Muscle of leg (tissue), 3 donors: ENCODE measurements at regions not wholly inside any gene's neighbourhood (a gene's known extent, or its start where the extent isn't known, plus 50 kb on each side); places are given as distances from the start of the nearest gene placed in this dataset.

ENCODE experiments used
- DNase-seq: peaks from one replicate; pipeline ENCODE4 v3.0.0; 2013
- H3K27ac ChIP-seq: one replicate; pipeline ENCODE4 v1.5.1; 2013; ENCODE audit warnings: mild to moderate bottlenecking, low read length, control low read depth
- H3K27me3 ChIP-seq: one replicate; pipeline ENCODE4 v1.6.1; 2013; ENCODE audit warnings: low read length; ENCODE audit not compliant: control insufficient read depth, insufficient read depth
- H3K36me3 ChIP-seq: one replicate; pipeline ENCODE4 v1.6.1; 2013; ENCODE audit warnings: low read length; ENCODE audit not compliant: control insufficient read depth, insufficient read depth
- H3K4me1 ChIP-seq: one replicate; pipeline ENCODE4 v1.6.1; 2013; ENCODE audit warnings: low read length; ENCODE audit not compliant: control insufficient read depth, insufficient read depth
- H3K4me3 ChIP-seq: one replicate; pipeline ENCODE4 v1.5.1; 2013; ENCODE audit warnings: low read length, control low read depth
- H3K9me3 ChIP-seq: replicated peaks from 2 replicates; pipeline ENCODE4 v1.6.1; 2013; ENCODE audit warnings: low read depth, low read length; ENCODE audit not compliant: control insufficient read depth
- WGBS: methylation state at CpG from one replicate; pipeline ENCODE4 v1.1.5; 2013; ENCODE audit warnings: missing lambda C conversion rate; ENCODE audit not compliant: insufficient coverage; 5-methylcytosine and 5-hydroxymethylcytosine counted together

DNA sequence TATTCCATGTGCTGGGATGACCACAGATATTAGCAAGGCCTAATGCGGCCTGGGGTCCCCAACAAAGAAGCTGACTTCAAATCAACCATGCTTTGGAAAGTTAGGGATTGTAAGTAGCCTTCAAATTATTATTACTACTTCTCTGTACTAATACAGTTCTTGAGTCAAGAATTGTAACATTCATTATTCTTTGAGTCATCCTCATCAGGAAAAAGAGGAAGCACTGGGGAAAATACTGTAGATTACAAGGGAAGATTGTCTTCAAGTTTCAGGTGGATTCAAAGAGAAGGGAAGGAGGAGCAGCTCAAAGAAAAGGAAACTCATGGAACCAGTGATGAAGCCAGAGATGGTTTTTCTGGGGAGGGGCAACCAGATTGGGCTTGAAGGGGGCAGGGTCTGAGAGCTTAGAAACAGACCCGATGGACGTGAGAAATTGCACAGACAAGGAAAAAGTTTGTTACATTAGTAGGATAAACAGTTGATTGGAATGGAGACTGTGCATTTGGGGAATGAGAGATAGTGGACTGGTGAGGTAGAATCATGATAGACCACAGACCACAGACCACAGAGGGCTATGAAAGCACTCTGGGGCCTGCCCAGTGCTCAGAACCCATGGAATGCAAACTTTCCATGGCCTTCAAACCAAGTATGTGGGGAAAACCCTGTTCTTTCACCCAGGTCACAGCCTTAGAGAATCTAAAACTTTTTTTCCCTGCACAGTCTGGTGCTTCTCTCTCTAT, 209.9 kb downstream of the ZNF365 start:
- Histone ChIP-seq H3K4me3 (no peak overlapping the region), H3K9me3 (no peaks in the 10 kb centered on the region), H3K4me1 (peaks cover 9% of the 10 kb centered on the region), H3K27me3 (no peaks in the 10 kb centered on the region), H3K36me3 (no peaks in the 10 kb centered on the region), H3K27ac (no peak overlapping the region)
- peak; percentile 16 for DNase-seq
- 89% methylated on average over 2 of the region's 3 CpGs for WGBS

DNA sequence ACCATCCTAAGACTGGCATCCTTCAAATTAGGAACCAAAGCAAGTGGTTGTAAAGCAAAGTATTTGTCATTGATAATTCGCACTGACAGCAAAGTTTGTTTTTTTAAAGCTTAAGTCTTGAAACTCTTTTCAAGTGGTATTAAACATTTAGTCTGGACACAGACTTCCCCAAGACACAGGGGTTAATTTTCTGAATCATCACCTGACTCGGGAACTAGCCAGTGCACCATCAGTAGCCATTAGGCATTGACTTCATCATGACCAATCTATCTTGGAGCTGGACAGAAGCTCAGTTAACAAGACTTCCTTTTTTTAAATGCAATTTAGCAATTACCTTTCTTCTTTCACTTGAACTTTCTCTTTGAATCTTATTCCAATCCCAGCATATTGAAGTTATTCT, 210.6 kb downstream of the ZNF365 start:
- H3K27ac ChIP-seq = no peak overlapping the region
- WGBS = 100% methylated on average over 1 of the region's 2 CpGs

DNA sequence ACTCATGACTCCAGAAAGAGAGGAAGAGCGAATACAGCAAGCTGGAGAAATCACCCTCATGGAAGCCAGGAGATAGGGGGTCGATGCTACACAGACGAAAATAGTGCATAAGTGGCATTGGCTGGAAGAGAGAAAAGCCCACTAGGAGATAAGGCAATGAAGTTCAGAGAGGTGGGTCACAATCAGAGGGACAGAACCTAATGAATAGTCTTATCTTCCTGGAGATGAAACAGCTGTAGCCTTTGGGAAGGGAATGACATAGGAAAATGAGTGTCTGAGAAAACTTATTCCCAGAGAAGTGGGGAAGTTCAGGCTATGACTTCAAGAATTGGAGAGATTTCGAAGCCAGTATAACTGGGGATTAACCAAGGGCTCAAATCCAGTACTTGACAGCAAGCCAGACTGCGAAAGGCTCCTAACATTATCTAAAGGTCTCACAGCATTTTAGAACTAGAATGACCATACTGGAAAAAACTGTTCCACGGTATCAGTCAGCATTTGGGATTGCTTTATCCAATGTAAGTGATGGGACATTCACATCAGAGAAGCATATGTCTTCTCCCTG, 211.1 kb downstream of the ZNF365 start:
- no peaks in the 10 kb centered on the region for H3K9me3 ChIP-seq
- 72% methylated on average over 3 of the region's 6 CpGs for WGBS
- no peak overlapping the region for H3K4me3 ChIP-seq
- H3K27me3 ChIP-seq = no peaks in the 10 kb centered on the region
- H3K4me1 ChIP-seq = peaks cover 9% of the 10 kb centered on the region
- peak; percentile 84 for DNase-seq
- no peaks in the 10 kb centered on the region for H3K36me3 ChIP-seq
- no peak overlapping the region for H3K27ac ChIP-seq

More for the DNA sequence above, 210.6 kb downstream of the ZNF365 start:
- Histone ChIP-seq H3K9me3 (no peaks in the 10 kb centered on the region), H3K27me3 (no peaks in the 10 kb centered on the region), H3K4me3 (no peak overlapping the region), H3K4me1 (peaks cover 9% of the 10 kb centered on the region), H3K36me3 (no peaks in the 10 kb centered on the region)
- DNase-seq = no peak

DNA sequence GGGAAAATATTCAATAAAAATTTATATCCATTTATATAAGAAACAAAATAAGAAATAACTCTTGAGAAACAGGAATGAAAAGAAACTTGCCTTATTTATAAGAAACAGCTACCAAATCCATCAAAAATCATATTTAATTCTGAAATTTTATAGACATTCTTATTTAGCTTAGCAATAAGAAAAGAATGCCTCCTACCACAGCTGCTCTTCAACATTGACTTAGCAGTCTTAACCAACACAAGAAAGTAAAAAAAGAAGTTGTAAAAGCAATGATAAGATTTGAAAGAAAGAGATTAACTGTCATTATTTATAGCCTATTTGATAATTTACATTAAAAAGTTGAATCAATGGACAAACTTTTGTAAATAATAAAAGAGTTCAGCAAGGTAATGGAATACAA, 212.8 kb downstream of the ZNF365 start:
- H3K27me3 ChIP-seq = no peaks in the 10 kb centered on the region
- no peak overlapping the region for H3K4me3 ChIP-seq
- no peaks in the 10 kb centered on the region for H3K36me3 ChIP-seq
- no peak overlapping the region for H3K27ac ChIP-seq
- no peak for DNase-seq
- H3K4me1 ChIP-seq = peaks cover 9% of the 10 kb centered on the region
- H3K9me3 ChIP-seq = no peaks in the 10 kb centered on the region

DNA sequence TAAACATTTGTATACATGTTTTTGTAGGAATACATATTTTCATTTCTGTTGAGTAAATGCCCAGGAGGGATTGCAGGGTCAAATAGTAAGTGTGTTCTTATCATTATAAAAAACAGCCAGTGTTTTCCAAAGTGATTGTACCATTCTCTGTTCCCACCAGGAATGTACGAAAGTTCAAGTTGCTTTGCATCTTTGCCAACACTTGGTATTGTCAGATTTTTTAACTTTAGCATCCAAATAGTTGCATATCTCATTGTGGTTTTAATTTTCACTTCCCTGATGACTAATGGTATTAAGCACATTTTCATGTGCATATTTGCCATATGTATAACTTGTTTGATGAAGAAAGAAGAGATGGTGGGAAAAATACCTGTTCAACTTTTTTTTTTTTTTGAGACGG, 213.9 kb downstream of the ZNF365 start:
- no peaks in the 10 kb centered on the region for H3K9me3 ChIP-seq
- no peak overlapping the region for H3K4me3 ChIP-seq
- H3K27ac ChIP-seq = no peak overlapping the region
- no peaks in the 10 kb centered on the region for H3K36me3 ChIP-seq
- no CpG with 5 or more reads among the region's 2 CpGs for WGBS
- peaks cover 4% of the 10 kb centered on the region for H3K4me1 ChIP-seq
- H3K27me3 ChIP-seq = no peaks in the 10 kb centered on the region
- no peak for DNase-seq

DNA sequence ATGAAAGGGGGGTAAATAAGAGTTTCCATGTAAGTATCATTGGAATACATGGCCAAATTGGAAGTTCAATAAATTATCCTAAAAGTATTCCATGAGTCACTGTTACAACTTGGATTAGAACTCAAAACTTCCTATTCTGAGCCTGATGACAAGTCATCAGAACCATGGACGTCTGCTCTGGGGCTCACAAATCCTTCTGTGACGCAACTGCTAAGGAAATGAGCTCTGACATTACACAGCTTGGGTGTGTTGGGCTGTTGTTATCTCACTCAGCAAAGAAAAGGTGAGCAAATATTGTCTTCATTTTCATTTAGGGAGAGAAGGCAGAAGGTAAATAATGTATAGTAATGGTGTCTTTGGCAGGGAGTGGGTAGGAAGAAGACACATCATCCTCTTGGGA, 214.8 kb upstream of the ADO start:
- no peak for DNase-seq
- WGBS = 83% methylated on average over 1 of the region's 2 CpGs
- Histone ChIP-seq H3K9me3 (no peaks in the 10 kb centered on the region), H3K4me3 (no peak overlapping the region), H3K27ac (no peak overlapping the region), H3K27me3 (no peaks in the 10 kb centered on the region), H3K36me3 (no peaks in the 10 kb centered on the region), H3K4me1 (no peaks in the 10 kb centered on the region)

DNA sequence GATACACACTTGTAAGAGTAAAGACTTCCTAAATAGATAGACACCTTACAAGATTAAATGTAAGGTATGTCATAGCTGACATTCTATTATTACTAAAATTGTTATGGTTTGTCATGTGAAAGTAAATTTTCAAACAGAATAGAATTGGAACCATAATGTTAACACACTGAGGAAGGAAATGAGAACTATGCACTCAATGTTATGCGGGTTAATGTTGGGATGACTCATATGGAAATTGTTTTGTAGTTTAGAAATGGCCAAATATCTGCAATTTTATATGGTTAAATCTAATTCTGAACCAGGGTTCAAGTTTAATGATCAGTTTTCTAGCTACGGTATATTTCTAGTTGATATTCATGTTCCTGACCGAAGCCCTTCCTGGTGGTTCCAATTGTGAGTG, 214.2 kb upstream of the ADO start:
- Histone ChIP-seq H3K27me3 (no peaks in the 10 kb centered on the region), H3K9me3 (no peaks in the 10 kb centered on the region), H3K4me1 (no peaks in the 10 kb centered on the region), H3K36me3 (no peaks in the 10 kb centered on the region), H3K27ac (no peak overlapping the region), H3K4me3 (no peak overlapping the region)
- WGBS = 100% methylated on average over 2 of the region's 3 CpGs
- no peak for DNase-seq

DNA sequence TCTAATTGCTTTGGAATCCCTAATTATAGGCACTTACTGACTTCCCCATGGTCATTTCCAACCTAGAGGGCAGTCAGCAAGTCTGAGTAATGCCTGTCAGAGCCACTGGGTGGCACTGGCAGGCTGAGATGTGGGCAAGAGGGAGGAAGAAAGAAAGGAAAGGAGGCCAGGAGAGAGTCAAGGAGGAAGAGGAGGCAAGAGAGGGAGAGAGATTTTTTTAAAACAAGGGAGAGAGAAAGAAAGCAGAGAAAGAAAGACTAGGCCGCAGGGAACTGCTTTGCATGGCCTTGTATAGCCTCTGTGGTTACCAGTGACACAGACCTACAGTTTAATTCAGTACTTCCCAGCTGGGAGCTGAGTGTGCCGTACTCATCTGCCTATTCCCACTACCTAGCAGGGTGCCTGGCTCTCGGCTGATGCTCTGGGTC, 210.4 kb upstream of the ADO start:
- no peaks in the 10 kb centered on the region for H3K9me3 ChIP-seq
- 60% methylated on average over 1 of the region's 3 CpGs for WGBS
- DNase-seq = peak; percentile 72

DNA sequence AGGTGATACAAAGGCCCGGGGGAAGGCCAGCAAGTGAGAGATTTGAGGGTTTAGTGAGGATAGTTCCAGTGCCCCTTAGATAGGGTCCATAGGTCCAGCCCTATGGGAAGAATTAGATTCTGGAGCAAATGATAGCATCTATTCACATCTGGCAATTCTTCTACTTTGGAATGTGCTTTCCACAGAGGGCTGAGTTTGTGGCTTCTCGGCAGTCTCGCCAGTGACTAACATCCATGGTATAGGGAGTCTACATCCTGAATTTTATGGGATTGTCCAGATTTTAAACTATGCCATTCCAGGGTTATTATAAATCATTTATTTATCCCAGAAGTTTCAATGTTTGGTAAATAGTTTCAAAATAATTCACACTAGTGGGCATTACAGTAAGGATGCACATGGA, 207.3 kb upstream of the ADO start:
- H3K36me3 ChIP-seq = no peaks in the 10 kb centered on the region
- WGBS = 100% methylated on average over 1 of the region's 3 CpGs
- no peak for DNase-seq
- no peak overlapping the region for H3K4me3 ChIP-seq
- H3K27me3 ChIP-seq = no peaks in the 10 kb centered on the region
- no peak overlapping the region for H3K27ac ChIP-seq
- H3K4me1 ChIP-seq = no peaks in the 10 kb centered on the region
- H3K9me3 ChIP-seq = no peaks in the 10 kb centered on the region

More for the DNA sequence above, 210.4 kb upstream of the ADO start:
- no peak overlapping the region for H3K4me3 ChIP-seq
- no peaks in the 10 kb centered on the region for H3K4me1 ChIP-seq
- H3K27ac ChIP-seq = no peak overlapping the region
- H3K27me3 ChIP-seq = no peaks in the 10 kb centered on the region
- H3K36me3 ChIP-seq = no peaks in the 10 kb centered on the region

DNA sequence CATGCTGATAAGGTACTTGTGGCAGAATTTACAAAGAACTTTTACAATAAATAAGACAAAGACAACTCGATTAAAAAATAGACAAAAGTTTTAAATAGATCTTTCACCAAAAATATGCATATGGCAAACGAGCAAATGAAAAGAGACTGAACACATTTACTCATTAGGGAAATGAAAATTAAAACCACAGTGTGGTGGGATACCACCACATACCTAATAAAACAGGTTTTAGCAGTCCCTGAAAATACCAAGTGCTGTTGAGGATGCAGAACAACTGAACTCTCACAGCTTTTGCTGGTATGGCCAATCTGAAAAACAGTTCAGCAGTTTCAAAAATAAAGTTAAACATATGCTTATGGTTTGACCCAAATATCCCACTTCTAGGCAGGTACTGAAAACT, 205.4 kb upstream of the ADO start:
- H3K27me3 ChIP-seq = no peaks in the 10 kb centered on the region

More for the DNA sequence above, 205.4 kb upstream of the ADO start:
- DNase-seq = no peak
- no peaks in the 10 kb centered on the region for H3K4me1 ChIP-seq
- H3K36me3 ChIP-seq = no peaks in the 10 kb centered on the region
- H3K4me3 ChIP-seq = no peak overlapping the region
- no peaks in the 10 kb centered on the region for H3K9me3 ChIP-seq
- H3K27ac ChIP-seq = no peak overlapping the region
- no CpG with 5 or more reads among the region's 2 CpGs for WGBS
